Stimulated activated CD8-positive, alpha-beta memory T cell treated with anti-CD3 and anti-CD28 coated beads, Interleukin-7, amount 100 ng/mL, for 24 hours (primary cell): ENCODE measurements at regions not wholly inside any gene's neighbourhood (a gene's known extent, or its start where the extent isn't known, plus 50 kb on each side); places are given as distances from the start of the nearest gene placed in this dataset.

Experiments
- DNase-seq: peaks from one replicate; pipeline ENCODE4 v3.0.0-alpha.2; 2020; ENCODE audit warnings: low read depth

DNA sequence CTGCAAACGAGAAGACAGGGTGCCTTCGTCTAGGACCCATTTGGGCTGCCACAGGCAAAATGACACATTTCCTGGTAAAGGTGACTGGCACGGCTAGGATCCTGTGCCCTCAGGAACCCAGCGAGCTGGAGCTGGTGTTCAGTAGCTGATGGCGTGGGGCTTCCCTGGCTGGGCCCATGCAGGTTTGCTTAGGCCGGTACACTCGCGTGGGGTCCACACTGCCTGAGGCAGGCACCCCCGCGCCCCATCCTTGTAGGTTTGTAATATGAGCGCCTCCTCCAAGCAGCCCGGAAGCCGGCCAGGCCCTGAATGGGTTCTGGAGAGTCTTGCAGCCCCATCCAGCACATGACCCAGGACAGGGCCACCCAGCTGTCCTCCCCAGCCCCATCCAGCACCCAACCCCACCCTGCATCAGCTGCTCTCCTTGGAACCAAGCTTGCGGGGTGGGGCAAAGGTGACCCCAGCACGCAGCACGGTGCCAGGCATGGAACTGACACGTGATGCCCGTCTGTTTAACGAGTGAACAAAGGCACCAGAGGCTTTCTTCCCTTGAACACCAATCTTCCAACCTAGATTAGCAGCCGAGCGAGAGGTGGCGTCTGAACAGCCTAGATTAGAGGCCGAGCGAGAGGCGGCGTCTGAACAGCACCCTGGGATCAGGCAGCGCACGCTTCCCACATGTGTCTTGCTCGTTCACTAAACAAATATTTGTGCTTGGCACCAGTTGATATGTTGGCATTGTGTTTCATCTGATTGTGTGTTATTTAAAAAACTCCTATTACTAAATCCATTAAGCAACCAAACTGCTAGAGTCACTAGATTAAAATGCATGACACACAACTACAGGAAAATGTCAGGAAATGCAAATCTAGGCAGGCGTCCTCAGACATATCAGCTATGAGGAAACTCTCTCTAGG is 112.1 kb downstream of the DLL1 start:
- DNase-seq, result no peak

DNA sequence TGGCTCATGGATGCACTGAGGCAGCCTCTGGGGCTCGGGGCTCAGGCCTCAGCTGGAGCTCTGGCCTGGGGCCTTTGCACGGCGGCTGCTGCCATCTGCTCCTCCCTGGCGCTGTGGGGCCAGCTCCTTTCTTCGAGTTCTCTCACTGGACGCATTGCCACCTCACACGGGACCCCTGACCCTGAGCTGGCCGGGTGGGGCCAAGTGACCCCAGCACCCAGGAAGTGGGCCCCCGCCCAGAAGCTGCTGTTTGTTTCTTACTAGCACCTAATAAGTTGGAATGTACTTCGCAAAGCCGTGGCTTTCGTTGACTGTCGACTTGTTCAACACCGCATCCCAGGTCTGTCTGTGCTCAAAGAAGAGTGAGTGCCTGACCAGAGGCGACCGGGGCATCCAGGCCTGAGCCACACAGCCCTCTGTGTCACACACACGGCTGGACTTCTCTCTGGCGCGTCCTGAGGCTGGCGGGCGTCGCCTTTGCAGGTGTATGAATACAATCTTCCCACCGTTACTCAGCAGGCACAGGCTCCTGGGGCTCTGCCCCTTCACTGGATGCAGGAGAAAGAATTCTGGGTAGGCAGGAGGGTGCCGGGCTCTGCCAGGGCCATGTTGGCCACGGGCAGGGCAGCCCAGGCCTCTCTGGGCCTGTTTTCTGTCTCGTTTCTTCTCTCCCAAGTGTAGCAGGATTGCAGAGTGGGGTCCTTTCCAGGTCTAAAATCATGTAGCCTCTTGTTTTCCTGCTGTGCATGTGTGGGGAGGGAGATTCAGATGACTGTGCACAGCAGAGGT is 112.9 kb downstream of the DLL1 start:
- no peak for DNase-seq

DNA sequence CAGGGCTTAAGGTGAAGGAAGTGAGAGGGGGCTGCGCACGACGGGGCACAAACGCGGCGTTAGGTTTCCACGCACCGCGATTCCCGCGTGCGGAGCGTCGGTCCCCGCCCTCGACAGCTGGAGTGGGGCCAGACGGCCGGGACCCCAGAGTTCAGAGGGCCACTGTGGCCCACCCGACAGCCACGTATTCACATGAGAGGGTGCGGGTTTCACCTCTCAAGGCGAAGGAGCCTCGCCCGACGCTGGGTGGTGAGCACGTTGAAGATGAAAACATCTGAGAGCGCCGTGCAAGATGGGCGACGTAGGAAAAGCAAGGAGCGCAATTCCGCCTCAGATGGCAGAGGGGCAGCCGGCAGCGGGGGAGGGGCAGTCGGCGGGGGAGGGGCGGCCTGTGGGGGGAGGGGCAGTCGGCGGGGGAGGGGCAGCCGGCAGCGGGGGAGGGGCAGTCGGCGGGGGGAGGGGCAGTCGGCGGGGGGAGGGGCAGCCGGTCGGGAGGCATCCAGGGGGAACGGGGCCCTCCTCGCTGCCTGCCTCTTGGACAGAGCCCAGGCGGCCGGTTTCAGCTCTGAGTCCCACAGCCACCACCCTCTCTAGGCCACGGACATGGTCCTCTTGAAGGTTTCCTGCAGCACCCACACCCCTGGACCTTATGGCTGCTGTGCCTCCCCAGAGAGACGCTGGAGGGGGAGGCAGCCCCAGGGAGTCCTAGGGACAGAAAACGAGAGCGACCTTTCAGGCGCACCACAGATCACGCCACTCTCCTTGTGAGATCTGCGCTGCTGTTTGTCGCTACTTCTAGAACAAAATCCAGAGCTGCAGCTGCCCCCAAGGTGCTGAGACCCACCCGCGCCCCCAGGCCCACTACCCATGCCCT is 113.7 kb downstream of the DLL1 start:
- DNase-seq, result peak; percentile 21

DNA sequence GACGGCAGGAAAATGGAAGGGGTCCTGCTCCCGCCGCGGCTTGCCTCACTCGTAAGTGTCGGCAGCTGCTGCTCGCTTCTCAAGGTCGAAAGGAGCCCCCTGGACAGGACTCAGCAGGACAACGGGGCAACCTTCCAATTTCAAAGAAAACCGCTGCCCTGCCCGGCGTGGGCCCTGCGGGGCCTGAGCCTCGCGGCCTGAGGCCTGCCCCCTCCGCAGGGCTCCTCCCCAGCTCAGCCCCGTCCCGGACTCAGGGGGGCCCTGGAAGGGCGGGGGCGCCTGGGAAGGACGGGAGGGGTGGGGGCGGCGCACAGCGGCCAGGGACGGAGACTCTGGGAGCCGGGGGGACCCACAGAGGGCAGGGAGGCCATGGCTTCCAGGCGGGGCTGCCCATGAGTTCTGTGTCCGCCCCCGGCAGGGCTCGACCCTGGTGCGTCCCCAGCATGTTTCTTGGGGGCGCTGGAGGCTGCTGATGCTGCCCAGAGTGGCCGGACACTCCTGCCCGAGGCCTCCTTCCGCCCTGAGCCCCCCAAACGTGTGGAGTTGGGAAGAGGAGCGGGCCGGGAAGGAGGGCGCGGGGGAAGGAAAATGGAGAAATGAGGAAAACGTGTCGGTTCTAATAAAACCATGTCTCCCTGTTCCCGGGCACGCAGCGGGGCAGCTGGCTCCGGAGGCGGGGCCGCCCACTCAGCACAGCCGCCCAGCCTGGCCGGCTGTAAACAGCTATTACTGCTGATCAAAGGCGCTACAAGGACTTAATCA is 114.6 kb downstream of the DLL1 start:
- DNase-seq, result no peak

DNA sequence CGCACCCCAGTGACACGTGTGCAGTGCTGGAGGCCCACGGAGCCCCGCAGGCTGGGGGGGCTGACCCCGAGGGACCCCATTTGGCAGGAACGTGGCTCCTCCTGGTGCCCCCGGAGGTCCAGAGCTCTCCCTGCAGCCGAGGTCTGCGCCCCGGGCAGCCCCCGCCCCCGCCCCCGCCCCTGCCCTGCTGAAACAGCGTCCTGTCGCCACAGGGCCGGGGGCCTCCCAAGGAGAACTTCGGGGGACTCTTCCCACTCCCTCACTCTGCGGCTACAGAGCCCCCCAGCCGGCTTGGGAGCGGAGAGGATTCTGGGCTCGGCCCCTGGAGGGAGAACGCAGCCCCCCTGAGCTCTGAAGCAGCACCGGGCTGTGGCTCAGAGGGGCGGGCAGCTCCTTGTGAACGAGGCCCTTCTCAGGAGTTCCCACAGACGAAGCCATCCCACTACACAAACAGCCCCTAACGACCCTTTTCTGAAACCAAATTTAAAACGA is 115.2 kb downstream of the DLL1 start:
- no peak for DNase-seq

DNA sequence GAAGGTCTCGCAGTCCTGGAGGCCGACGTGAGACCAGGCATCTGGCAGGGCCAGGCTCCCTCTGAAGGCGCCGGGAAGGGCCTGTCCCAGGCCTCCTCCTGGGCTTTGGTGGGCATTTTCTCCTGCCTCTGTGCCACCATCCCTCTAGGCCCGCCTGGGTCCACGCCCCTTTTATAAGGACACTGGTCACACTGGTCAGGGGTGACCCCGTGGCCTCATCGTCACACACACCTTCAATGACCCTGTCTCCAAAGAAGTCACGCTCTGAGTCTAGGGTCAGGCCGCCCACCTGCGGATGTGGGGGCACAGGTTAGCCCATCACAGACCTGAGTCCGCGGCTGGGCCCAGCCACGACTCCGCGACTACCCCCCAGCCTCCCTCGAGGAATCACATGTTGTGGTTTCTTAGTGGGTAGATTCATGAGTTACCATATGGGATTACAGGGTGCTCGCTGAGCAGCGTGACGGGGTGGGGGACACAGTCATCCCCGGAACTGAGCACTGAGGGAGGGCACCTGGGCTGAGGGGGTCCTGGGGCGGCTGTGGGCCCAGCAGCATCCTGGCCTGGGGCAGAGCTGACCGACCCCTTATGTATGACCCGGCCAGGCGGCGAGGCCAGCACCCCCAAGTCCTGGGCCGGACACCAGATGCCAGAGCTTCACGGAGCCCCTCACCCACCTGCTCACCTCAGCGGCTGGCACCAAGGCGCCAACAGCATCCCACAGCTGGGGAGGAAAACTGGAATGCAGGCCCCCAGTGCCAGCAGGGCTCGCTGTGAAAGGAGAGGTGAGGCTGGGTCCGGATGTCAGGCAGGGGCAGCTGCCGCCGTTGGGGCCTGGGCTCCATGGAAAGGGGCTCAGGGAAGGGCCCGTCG is 115.9 kb downstream of the DLL1 start:
- DNase-seq, result no peak

DNA sequence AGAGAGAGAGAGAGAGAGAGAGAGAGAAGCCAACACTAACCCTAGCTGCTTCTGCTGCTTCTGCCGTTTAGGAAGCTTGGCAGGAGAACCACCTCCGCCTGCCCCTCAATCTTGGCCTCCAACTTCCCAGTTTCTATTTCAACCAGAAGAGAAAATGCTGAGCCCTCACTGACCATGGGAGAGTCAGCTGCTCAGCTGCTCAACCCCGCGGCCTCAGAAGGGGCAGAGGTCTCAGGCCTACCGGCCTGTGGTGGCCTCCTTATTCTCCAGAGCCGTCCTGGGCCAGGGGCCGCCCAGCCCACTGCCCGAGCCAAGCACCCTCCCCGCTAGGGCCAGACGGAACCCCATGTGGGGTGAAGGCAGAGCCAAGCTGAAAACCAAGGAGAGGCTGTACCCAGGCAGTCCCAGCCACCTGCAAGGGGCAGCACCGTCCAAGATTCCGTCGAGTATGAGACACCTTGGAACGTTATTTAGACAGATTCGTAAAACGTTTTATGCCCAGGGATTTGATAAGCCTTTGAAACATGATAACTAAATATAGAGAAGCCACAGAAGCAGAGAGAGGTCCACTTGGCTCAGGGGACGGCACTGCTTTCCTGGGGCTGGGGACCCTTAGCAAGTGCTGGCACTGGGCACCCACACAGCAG is 116.6 kb downstream of the DLL1 start:
- no peak for DNase-seq

DNA sequence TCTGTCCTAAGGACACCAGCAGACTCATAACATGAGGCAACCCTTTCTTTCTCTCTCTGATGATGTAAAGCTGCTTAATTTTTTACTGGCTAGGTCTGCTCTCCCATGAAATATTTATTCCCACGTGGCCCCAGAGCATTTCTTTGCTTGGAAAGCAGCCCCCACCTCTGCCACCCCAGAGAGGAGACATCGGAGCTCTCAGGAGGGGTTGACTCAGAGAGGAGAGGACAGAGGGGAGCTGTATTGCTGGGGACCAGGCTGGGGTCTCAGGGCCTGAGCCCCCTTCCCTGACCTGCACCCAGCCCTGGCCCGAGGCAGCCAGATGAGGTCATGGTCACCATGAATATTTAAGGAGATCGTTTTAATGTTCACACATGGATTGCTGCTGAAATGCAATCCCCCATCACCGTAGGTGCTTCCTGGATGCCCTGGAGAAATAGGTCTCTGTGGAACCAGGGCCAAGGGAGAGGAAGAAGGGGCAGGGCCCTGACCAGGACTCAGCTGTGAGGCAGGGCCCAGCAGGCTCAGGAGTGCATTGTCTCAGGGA is 117.5 kb downstream of the DLL1 start:
- DNase-seq, result no peak

DNA sequence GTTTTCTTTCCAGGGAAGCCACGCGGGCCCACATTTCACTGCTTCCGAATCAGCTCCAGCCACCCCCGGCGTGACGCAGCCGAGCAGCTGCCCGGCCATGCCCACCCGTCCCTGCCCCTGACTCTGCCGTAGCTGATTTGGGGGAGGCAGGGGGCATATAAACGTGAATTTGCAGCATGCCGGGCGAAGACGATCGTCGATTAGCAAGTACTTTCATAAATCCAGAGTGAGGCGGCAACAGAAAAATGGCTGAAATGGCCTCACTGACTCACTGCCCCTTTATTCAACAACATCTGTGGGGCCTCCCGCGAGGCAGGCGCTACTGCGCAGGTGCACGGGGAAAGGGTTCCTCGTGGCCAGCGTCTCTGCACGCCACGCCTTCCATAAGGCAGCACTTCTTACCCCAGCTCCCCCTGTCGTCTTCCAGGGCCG is 118.0 kb downstream of the DLL1 start:
- DNase-seq, result no peak

DNA sequence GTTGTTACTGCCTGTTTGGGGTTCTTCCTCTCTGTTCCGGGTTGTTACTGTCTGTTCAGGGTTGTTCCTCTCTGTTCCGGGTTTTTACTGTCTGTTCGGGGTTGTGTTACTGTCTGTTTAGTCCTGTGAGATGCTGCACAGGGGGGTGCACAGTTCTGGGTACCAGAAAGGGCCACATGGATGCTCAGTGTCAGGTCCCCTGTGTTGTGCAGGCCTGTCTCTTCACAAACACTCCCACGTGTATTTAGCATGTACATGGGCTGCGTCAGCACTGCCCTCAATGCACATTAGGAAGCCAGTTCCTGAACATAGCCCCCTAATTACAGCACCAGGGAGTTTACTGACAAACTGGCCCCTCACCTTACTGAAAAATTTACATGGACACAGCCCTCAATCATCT is 118.5 kb downstream of the DLL1 start:
- no peak for DNase-seq

DNA sequence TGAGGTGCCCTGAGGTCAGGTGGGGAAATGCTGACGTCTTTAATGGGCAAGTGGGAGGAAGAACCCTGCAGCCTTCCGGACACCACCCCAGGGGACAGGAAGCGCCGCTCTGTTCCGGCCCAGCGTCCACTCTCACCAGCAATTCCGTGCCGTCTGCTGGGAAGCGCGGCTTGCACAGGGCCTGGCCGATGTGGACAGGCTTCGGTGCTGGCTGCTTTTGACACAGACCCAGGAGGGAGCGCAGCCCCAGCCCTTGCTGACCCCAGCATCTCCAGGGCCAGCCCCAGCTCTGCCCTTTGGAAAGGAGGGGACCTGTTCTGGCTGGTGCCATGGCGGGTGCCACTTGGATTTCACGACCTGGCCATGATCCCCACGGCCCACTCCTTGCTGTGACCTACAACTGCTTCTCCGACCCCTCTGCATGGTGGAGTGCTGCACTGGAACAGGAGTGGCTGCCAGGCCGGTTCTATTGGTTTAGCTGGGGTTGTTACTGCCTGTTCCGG is 123.2 kb downstream of the DLL1 start:
- DNase-seq, result no peak

DNA sequence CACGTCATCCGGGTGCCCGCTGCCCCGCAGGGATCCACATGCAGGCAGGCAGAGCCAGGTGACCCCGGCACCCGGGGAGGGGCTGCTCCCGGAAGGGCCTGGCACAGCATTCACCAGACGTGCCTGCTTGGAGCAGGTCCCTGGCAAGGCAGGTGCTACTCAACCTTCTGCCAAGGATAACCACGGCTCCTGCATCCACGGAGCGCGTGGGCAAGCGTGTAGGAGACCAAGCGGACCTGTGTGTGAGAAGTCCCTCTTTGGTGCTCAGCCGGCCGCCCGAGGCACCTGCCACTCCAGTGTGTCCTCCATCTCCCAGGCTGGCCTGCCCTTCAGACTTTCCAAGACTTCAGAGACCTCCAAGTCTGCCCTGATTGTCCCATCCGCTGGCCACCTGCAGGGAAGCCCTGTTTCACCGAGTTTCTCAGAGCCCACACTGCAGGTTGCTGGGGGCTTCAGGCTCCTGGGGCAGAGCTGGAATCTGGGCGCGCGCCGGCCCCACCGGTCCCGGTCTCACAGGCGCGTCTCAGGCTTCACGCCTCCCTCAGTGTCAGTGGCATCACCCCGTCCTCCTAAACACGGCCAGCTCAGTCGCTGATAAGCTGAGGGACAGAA is 124.3 kb downstream of the DLL1 start:
- no peak for DNase-seq

DNA sequence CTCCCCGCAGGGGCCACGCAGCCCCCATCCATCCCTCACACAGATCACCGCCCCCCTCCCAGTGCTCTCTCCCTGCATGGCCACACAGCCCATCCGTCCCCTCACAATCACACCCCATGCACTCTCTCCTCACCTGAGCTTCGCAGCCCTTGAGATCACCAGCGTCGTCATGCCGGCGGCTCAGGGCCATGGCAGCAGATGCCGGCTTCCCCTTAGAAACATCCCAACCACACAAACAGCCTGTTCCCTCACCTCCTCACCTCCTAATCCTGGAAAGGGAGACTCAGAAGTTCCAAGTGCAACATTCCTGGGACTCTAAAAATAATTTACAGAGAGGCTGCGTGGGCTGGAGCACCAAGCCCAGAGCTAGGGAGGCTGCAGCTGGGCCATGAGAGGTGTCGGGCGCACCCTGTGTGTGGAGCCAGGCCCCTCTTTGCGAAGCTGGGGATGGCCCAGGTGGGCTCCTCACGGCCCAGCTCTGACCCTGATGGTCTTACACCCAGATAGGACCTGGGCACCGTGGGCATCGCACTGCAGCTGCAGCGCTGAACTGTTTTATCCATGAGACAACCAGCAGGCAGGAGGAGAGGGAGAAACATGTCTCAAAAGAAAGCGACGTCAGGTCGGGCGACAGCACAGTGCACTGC is 125.3 kb downstream of the DLL1 start:
- DNase-seq, result no peak

DNA sequence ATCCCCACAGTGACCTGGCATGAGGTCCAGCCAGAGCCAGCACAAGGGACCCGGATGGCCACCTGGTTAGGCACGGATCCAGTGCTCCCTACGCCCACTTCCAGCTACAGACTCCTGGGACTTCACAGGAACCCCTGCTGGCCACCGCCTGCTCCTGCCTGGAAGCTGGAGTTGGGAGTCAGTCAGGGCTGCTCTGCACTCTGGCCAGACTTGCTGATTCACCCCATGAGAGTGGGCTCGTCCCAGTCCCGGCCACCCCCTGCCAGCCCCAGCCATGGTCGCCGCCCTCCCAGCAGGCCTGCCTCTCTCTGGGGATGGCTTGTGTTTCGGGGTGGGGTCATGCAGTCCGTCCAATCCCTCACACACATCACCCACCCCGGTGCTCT is 125.8 kb downstream of the DLL1 start:
- no peak for DNase-seq

DNA sequence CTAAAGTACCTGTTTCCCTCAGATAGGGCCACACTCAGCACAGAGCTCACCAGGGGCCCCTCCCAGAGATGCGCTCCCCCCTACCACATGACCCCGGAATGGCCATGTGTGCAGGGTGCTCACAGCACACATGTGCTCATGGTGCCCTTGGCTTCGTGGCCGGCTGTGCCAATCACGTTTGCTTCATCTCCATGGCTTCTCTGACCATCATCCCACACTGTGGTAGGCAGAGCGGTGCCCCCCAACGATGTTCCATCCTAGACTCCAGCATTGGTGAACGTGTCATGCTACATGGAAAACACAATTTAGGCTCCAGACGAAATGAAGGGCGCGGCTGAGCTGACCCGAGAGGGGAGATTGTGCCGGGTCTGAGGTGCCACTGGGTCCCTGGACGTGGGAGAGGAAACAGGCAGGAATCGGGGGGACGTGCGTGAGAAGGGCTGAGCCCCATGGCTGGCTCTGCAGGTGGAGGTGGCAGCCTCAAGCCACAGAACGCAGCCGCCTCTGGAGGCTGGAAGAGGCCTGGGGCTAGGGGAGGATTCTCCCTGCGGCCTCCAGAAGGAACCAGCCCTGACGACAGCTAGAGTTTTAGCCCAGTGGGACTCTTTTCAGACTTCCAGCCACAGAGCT is 126.5 kb downstream of the DLL1 start:
- DNase-seq, result no peak

DNA sequence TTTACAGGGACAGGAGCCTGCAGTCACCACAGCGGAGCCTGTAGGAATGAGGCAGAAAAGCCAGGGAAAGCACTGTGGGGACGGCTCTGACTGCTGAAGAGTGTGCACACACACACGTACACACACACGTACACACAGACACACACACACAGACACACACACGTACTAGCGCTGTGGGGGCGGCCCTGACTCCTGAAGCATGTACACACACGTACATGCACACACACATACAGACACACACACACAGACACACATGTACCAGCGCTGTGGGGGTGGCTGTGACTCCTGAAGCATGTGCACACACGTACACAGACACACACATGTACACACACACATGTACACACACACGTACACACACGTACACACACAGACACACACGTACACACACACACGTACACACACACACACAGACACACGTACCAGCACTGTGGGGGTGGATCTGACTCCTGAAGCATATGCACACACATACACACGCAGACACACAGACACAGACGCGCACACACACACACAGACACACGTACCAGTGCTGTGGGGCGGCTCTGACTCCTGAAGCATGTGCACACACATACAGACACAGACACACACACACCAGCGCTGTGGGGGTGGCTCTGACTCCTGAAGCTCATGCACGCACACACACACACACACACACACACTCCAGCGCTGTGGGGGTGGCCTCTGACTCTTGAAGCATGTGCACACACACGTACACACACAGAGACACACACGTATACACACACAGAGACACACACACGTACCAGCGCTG is 127.3 kb downstream of the DLL1 start:
- no peak for DNase-seq

DNA sequence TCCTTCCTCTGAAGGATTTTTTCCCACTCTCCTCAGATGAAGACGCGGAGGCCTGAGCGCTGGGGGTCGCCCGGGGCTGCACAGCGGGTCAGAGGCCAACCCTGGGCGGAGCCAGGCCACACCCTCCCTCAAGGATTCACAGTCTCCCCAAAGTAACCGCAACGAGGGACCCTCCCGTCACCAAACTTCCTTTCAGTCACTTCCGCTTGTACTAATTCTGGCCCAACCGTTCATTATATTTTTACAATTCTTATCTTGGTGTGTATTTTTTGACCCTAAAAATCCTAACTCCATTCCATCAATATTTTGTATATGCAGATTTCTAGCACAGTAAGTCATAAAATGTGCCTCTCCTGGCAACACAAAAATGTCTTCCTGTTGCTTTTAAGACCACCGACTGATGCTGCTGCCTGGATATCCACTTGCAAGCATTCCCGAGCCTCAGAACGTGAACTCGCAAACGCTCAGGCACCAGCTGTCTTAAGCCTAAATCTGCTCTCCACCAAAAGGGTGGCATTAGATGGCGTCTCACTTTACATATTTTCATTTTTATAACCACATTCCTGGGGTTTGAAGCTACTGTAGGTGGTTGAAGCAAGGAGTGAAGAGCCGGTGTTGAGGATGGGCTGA is 128.0 kb downstream of the DLL1 start:
- DNase-seq, result no peak
